ENCODE measurements at regions not wholly inside any gene's neighbourhood (a gene's known extent, or its start where the extent isn't known, plus 50 kb on each side); places are given as distances from the start of the nearest gene placed in this dataset.
"Not testable (repeated sequence)": the region's sequence is repeated elsewhere in the genome, so short reads cannot be mapped to it uniquely, and the experiment has no call there.

GRCh38 chr7:76708446-76708845, 81.4 kb upstream of the POMZP3 start:
- H3K4me3 ChIP-seq (ENCODE audit: low read length in 2 of 2); H3K27ac Mint-ChIP-seq; H3K9me3 ChIP-seq (ENCODE audit: control insufficient read depth in 1 of 2, low read length in 2 of 2); H3K36me3 Mint-ChIP-seq; H3K27me3 ChIP-seq (ENCODE audit: insufficient read depth, low read length); CTCF ChIA-PET (ENCODE audit: partially characterized antibody); H3K27ac ChIP-seq (ENCODE audit: low read depth, low read length); H3K4me1 ChIP-seq (ENCODE audit: insufficient read depth, low read length); H3K36me3 ChIP-seq (ENCODE audit: insufficient read depth, low read length); H3K9me3 Mint-ChIP-seq; intact Hi-C loops (cut with micrococcal nuclease); H3K4me1 Mint-ChIP-seq; H3K4me3 Mint-ChIP-seq; H3K27me3 Mint-ChIP-seq; DNase-seq; POLR2A ChIA-PET (ENCODE audit: partially characterized antibody): not testable (repeated sequence)

DNA sequence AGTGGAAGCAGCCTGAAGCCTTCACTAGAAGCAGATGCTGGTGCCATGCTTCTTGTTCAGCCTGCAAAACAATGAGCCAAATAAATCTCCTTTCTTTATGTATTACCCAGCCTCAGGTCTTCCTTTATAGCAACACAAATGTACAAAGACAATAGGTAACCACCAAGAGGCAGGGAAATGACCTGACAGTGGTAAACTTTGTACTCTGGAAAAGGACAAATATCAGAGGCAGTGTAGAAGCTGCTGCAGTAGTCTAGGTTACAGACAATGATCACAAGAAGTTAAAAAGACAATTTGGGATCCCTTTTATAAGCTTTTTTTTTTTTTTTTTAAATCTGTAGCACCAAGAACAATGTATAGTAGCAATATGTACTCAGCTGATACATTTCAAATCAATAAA, 76.7 kb upstream of the POMZP3 start:
- POLR2A ChIA-PET (ENCODE audit: partially characterized antibody); H3K4me1 Mint-ChIP-seq; H3K27me3 ChIP-seq (ENCODE audit: insufficient read depth, low read length); H3K27ac ChIP-seq (ENCODE audit: low read depth, low read length); H3K4me1 ChIP-seq (ENCODE audit: insufficient read depth, low read length); H3K9me3 Mint-ChIP-seq; H3K4me3 ChIP-seq (ENCODE audit: low read length in 2 of 2); H3K4me3 Mint-ChIP-seq; H3K27me3 Mint-ChIP-seq; H3K9me3 ChIP-seq (ENCODE audit: control insufficient read depth in 1 of 2, low read length in 2 of 2); intact Hi-C loops (cut with micrococcal nuclease); H3K36me3 Mint-ChIP-seq; CTCF ChIA-PET (ENCODE audit: partially characterized antibody); H3K36me3 ChIP-seq (ENCODE audit: insufficient read depth, low read length); H3K27ac Mint-ChIP-seq; DNase-seq: not testable (repeated sequence)

- H3K9me3 Mint-ChIP-seq; H3K4me3 ChIP-seq (ENCODE audit: low read length in 2 of 2); H3K4me1 Mint-ChIP-seq; H3K4me3 Mint-ChIP-seq; H3K27me3 ChIP-seq (ENCODE audit: insufficient read depth, low read length); H3K9me3 ChIP-seq (ENCODE audit: control insufficient read depth in 1 of 2, low read length in 2 of 2); H3K36me3 Mint-ChIP-seq; CTCF ChIA-PET (ENCODE audit: partially characterized antibody); H3K4me1 ChIP-seq (ENCODE audit: insufficient read depth, low read length); DNase-seq; H3K27ac ChIP-seq (ENCODE audit: low read depth, low read length); intact Hi-C loops (cut with micrococcal nuclease); H3K36me3 ChIP-seq (ENCODE audit: insufficient read depth, low read length); H3K27me3 Mint-ChIP-seq; POLR2A ChIA-PET (ENCODE audit: partially characterized antibody); H3K27ac Mint-ChIP-seq: not testable (repeated sequence)
Observed at GRCh38 chr7:76686277-76686676, 59.2 kb upstream of the POMZP3 start.

DNA sequence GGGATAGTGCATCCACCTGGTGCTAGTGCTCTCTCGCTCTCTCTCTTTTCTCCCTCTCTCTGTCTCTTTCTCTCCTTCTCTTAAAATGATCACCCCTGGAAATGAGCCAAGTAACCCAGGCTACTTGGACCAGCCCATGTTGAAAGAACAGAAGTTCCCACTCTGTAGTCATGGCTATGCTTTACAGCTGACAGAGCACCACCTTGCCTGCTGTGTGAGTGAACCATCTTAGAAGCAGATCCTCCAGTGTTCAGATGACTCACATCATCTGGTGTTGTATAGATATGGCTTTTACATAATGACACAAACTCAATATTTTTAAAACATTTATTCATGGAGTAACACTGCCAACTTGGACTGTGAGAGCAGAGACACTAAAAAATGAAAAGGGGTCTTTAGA, 57.7 kb upstream of the POMZP3 start:
- intact Hi-C loops (cut with micrococcal nuclease) = not testable (repeated sequence)

DNA sequence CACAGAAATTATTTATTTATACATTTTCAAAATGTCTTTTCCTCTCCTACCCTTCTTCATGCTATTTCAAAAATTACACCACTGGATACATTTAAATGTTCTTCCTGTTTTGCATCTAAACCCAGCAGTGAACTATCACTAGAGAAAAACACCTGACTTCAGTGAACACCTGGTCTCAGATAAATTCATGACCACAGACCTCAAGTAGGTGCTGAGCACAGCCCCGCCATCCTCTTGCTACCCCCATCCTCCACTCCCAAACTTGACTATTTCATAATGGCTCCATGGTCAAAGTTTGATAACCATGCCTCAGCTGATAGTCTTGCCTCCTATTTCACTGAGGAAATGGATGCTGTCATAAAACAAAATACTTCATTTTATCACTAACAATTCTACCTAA, 56.6 kb upstream of the POMZP3 start:
- POLR2A ChIA-PET (ENCODE audit: partially characterized antibody); DNase-seq; H3K27ac Mint-ChIP-seq; H3K9me3 ChIP-seq (ENCODE audit: control insufficient read depth in 1 of 2, low read length in 2 of 2); H3K4me1 ChIP-seq (ENCODE audit: insufficient read depth, low read length); H3K27ac ChIP-seq (ENCODE audit: low read depth, low read length); H3K4me3 Mint-ChIP-seq; intact Hi-C loops (cut with micrococcal nuclease); H3K9me3 Mint-ChIP-seq; H3K36me3 ChIP-seq (ENCODE audit: insufficient read depth, low read length); H3K27me3 Mint-ChIP-seq; H3K4me3 ChIP-seq (ENCODE audit: low read length in 2 of 2); H3K36me3 Mint-ChIP-seq; H3K4me1 Mint-ChIP-seq; CTCF ChIA-PET (ENCODE audit: partially characterized antibody); H3K27me3 ChIP-seq (ENCODE audit: insufficient read depth, low read length): not testable (repeated sequence)

More for the DNA sequence above, 57.7 kb upstream of the POMZP3 start:
- H3K27ac Mint-ChIP-seq; H3K4me3 Mint-ChIP-seq; POLR2A ChIA-PET (ENCODE audit: partially characterized antibody); DNase-seq; H3K9me3 ChIP-seq (ENCODE audit: control insufficient read depth in 1 of 2, low read length in 2 of 2); H3K27me3 ChIP-seq (ENCODE audit: insufficient read depth, low read length); H3K4me1 Mint-ChIP-seq; H3K4me1 ChIP-seq (ENCODE audit: insufficient read depth, low read length); H3K9me3 Mint-ChIP-seq; CTCF ChIA-PET (ENCODE audit: partially characterized antibody); H3K27ac ChIP-seq (ENCODE audit: low read depth, low read length); H3K36me3 ChIP-seq (ENCODE audit: insufficient read depth, low read length); H3K36me3 Mint-ChIP-seq; H3K4me3 ChIP-seq (ENCODE audit: low read length in 2 of 2); H3K27me3 Mint-ChIP-seq: not testable (repeated sequence)

GRCh38 chr7:76681810-76682209, 54.7 kb upstream of the POMZP3 start:
- H3K9me3 Mint-ChIP-seq; POLR2A ChIA-PET (ENCODE audit: partially characterized antibody); H3K9me3 ChIP-seq (ENCODE audit: control insufficient read depth in 1 of 2, low read length in 2 of 2); H3K27ac ChIP-seq (ENCODE audit: low read depth, low read length); intact Hi-C loops (cut with micrococcal nuclease); H3K27ac Mint-ChIP-seq; H3K27me3 ChIP-seq (ENCODE audit: insufficient read depth, low read length); H3K4me3 Mint-ChIP-seq; H3K36me3 ChIP-seq (ENCODE audit: insufficient read depth, low read length); H3K4me1 Mint-ChIP-seq; H3K4me3 ChIP-seq (ENCODE audit: low read length in 2 of 2); DNase-seq; H3K36me3 Mint-ChIP-seq; H3K4me1 ChIP-seq (ENCODE audit: insufficient read depth, low read length); CTCF ChIA-PET (ENCODE audit: partially characterized antibody): not testable (repeated sequence)
- H3K27me3 Mint-ChIP-seq = peaks cover 8 to 11% of the 10 kb centered on the region in 2 donors

- H3K27ac Mint-ChIP-seq; H3K9me3 Mint-ChIP-seq; DNase-seq; H3K36me3 ChIP-seq (ENCODE audit: insufficient read depth, low read length); H3K4me3 ChIP-seq (ENCODE audit: low read length in 2 of 2); H3K4me1 Mint-ChIP-seq; CTCF ChIA-PET (ENCODE audit: partially characterized antibody); H3K4me3 Mint-ChIP-seq; H3K27ac ChIP-seq (ENCODE audit: low read depth, low read length); POLR2A ChIA-PET (ENCODE audit: partially characterized antibody); H3K9me3 ChIP-seq (ENCODE audit: control insufficient read depth in 1 of 2, low read length in 2 of 2); H3K27me3 ChIP-seq (ENCODE audit: insufficient read depth, low read length); H3K4me1 ChIP-seq (ENCODE audit: insufficient read depth, low read length); intact Hi-C loops (cut with micrococcal nuclease); H3K36me3 Mint-ChIP-seq: not testable (repeated sequence)
- peaks cover 8 to 10% of the 10 kb centered on the region in 2 donors for H3K27me3 Mint-ChIP-seq
Observed at GRCh38 chr7:76679174-76679573, 52.1 kb upstream of the POMZP3 start.

GRCh38 chr7:76678500-76678899, 51.4 kb upstream of the POMZP3 start:
- H3K4me3 Mint-ChIP-seq = not testable (repeated sequence)
- H3K27me3 Mint-ChIP-seq = peaks cover 8 to 10% of the 10 kb centered on the region in 2 donors

More at GRCh38 chr7:76678500-76678899, 51.4 kb upstream of the POMZP3 start:
- H3K27ac Mint-ChIP-seq = peak overlapping the region in 1 of 7 donors; percentile 78
- H3K36me3 ChIP-seq (ENCODE audit: insufficient read depth, low read length); H3K9me3 ChIP-seq (ENCODE audit: control insufficient read depth in 1 of 2, low read length in 2 of 2); intact Hi-C loops (cut with micrococcal nuclease); H3K27ac ChIP-seq (ENCODE audit: low read depth, low read length); H3K36me3 Mint-ChIP-seq; H3K4me1 ChIP-seq (ENCODE audit: insufficient read depth, low read length); H3K9me3 Mint-ChIP-seq; CTCF ChIA-PET (ENCODE audit: partially characterized antibody); POLR2A ChIA-PET (ENCODE audit: partially characterized antibody); H3K27me3 ChIP-seq (ENCODE audit: insufficient read depth, low read length); H3K4me3 ChIP-seq (ENCODE audit: low read length in 2 of 2); DNase-seq; H3K4me1 Mint-ChIP-seq: not testable (repeated sequence)
